ENCODE measurements at regions not wholly inside any gene's neighbourhood (a gene's known extent, or its start where the extent isn't known, plus 50 kb on each side); places are given as distances from the start of the nearest gene placed in this dataset.

- no TSS peak for BruUV-seq (replicated peaks)
- H3K9me3 ChIP-seq (replicated peaks; ENCODE audit: control insufficient read depth, insufficient read depth, low read depth, low read length), result no peaks in the 10 kb centered on the region
- peak overlapping the region in 1 of 2 experiments; percentile 94; a peak in 3 of 4 replicates for H3K9ac ChIP-seq (ENCODE audit: insufficient read depth in 1 of 2, low read depth in 2 of 2, low read length in 2 of 2)
- peaks cover 90% of the 10 kb centered on the region for H3K79me2 ChIP-seq (ENCODE audit: control insufficient read depth, insufficient read depth, low read length)
- CTCF ChIA-PET (ENCODE audit: low intra/inter-chr PET ratio), result no interaction called here
- H3K36me3 ChIP-seq (ENCODE audit: control insufficient read depth, insufficient read depth, low read length), result peaks cover 25% of the 10 kb centered on the region; the same call in 2 of the 3 replicates
- DNase-seq (ENCODE audit: extremely low read depth in 1 of 4, low spot score in 3 of 4) (peak in 1 of 4 experiments; percentile 21), FAIRE-seq (no peak), ATAC-seq (no peak)
- peak overlapping the region; percentile 90 for H3K27ac ChIP-seq (ENCODE audit: extremely low read depth, low read depth, low read length)
- POLR2A ChIA-PET, result interaction anchor here (1.0 kb wide), 1 partner anchor 27 kb away, joined by 4 read pairs; no protein-coding TSS in a partner anchor
- peak overlapping the region; percentile 79 for H3K4me2 ChIP-seq (ENCODE audit: insufficient read depth, low read length)
- peaks cover 8 to 10% of the 10 kb centered on the region in 2 experiments for H3K4me1 ChIP-seq (replicated peaks in 1 of 2; ENCODE audit: control insufficient read depth in 2 of 2, insufficient read depth in 2 of 2, low read length in 2 of 2)
- in situ Hi-C loops (cut with MboI) (loop anchor here (10.0 kb wide), 1 partner anchor 742 kb away; no protein-coding TSS in a partner anchor), intact Hi-C loops (cut with micrococcal nuclease) (no loop called here)
- peak overlapping the region; percentile 80 for H3K4me3 ChIP-seq
- WGBS (ENCODE audit: insufficient coverage, low coverage, missing lambda C conversion rate), result 2% methylated on average over 2 of the region's 2 CpGs
- H3K27me3 ChIP-seq (ENCODE audit: control insufficient read depth in 2 of 2, insufficient read depth in 2 of 2, low read length in 2 of 2), result no peaks in the 10 kb centered on the region
- H2AFZ ChIP-seq (ENCODE audit: low read depth, low read length), result peak overlapping the region; percentile 67; the same call in 1 of the 2 replicates
- peaks cover 4% of the 10 kb centered on the region; the same call in 1 of the 2 replicates for H4K20me1 ChIP-seq (replicated peaks; ENCODE audit: control insufficient read depth, insufficient read depth, low read length)
- no peaks in the 10 kb centered on the region for H3K9me1 ChIP-seq (ENCODE audit: control insufficient read depth, insufficient read depth, low read length)
- TF ChIP-seq ZBTB40 (IDR thresholded peaks at IDR 0.05) (peak; percentile 41), ZBTB40 (CRISPR knock-in tag; IDR thresholded peaks at IDR 0.05) (no peak)
- TF ChIP-seq, protein P1, sequence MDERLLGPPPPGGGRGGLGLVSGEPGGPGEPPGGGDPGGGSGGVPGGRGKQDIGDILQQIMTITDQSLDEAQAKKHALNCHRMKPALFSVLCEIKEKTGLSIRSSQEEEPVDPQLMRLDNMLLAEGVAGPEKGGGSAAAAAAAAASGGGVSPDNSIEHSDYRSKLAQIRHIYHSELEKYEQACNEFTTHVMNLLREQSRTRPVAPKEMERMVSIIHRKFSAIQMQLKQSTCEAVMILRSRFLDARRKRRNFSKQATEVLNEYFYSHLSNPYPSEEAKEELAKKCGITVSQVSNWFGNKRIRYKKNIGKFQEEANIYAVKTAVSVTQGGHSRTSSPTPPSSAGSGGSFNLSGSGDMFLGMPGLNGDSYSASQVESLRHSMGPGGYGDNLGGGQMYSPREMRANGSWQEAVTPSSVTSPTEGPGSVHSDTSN (CRISPR knock-in tag; IDR thresholded peaks at IDR 0.05; ENCODE audit: low read depth), result no peak
- TF ChIP-seq, protein P1 (tag; conservative IDR thresholded peaks at IDR 0.05; ENCODE audit: low read depth), result peak; percentile 42; the same call in 1 of the 2 replicates
- TF ChIP-seq, protein P2, sequence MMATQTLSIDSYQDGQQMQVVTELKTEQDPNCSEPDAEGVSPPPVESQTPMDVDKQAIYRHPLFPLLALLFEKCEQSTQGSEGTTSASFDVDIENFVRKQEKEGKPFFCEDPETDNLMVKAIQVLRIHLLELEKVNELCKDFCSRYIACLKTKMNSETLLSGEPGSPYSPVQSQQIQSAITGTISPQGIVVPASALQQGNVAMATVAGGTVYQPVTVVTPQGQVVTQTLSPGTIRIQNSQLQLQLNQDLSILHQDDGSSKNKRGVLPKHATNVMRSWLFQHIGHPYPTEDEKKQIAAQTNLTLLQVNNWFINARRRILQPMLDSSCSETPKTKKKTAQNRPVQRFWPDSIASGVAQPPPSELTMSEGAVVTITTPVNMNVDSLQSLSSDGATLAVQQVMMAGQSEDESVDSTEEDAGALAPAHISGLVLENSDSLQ (IDR thresholded peaks at IDR 0.05), result peak; percentile 75
- TF ChIP-seq, protein P3, sequence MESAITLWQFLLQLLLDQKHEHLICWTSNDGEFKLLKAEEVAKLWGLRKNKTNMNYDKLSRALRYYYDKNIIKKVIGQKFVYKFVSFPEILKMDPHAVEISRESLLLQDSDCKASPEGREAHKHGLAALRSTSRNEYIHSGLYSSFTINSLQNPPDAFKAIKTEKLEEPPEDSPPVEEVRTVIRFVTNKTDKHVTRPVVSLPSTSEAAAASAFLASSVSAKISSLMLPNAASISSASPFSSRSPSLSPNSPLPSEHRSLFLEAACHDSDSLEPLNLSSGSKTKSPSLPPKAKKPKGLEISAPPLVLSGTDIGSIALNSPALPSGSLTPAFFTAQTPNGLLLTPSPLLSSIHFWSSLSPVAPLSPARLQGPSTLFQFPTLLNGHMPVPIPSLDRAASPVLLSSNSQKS (CRISPR knock-in tag; IDR thresholded peaks at IDR 0.05), result no peak
Measured at GRCh38 chr6:4017058-4017739, 61.7 kb downstream of the FAM217A start.
